WERI-Rb-1 (cell line): ENCODE measurements at regions not wholly inside any gene's neighbourhood (a gene's known extent, or its start where the extent isn't known, plus 50 kb on each side); places are given as distances from the start of the nearest gene placed in this dataset.
"Not testable (repeated sequence)": the region's sequence is repeated elsewhere in the genome, so short reads cannot be mapped to it uniquely, and the experiment has no call there.

Experiments
- DNase-seq: peaks from one replicate; pipeline ENCODE4 v3.0.0-alpha.2; 2020
- H3K27ac ChIP-seq: fragments of 250-450 bp; sonication (Bioruptor Pico); 2 replicates; pipeline ENCODE4 v1.5.1; 2020; ENCODE audit warnings: mild to moderate bottlenecking, moderate library complexity
- H3K27me3 ChIP-seq: fragments of 250-450 bp; sonication (Bioruptor Pico); 2 replicates; pipeline ENCODE4 v1.5.1; 2021; ENCODE audit warnings: mild to moderate bottlenecking, low read depth, moderate library complexity; ENCODE audit not compliant: insufficient read depth, severe bottlenecking
- H3K36me3 ChIP-seq: fragments of 250-450 bp; sonication (Bioruptor Pico); 2 replicates; pipeline ENCODE4 v1.5.1; 2020; ENCODE audit warnings: mild to moderate bottlenecking, moderate library complexity
- H3K4me3 ChIP-seq: 2 replicates; pipeline ENCODE4 v1.5.1; 2011; ENCODE audit warnings: low read depth, mild to moderate bottlenecking, control low read depth, low read length
- H3K9me3 ChIP-seq: fragments of 250-450 bp; sonication (Bioruptor Pico); 2 replicates; pipeline ENCODE4 v1.5.1; 2021; ENCODE audit warnings: mild to moderate bottlenecking, moderate library complexity; ENCODE audit not compliant: severe bottlenecking
- CTCF ChIP-seq: IDR thresholded peaks from 2 replicates; pipeline ENCODE4 v1.5.1; 2011; ENCODE audit warnings: low read depth, mild to moderate bottlenecking, control low read depth, inconsistent platforms, low read length

- not testable (repeated sequence) for H3K27ac ChIP-seq, H3K9me3 ChIP-seq
These were observed 49.9 kb upstream of the MSMB start for GRCh38 chr10:46095943-46096342.

GRCh38 chr10:46096446-46096845 is 50.4 kb upstream of the MSMB start:
- TF ChIP-seq CTCF: no peak
- Histone ChIP-seq H3K4me3 (no peak overlapping the region), H3K9me3 (no peaks in the 10 kb centered on the region), H3K36me3 (no peaks in the 10 kb centered on the region), H3K27me3 (no peaks in the 10 kb centered on the region), H3K27ac (no peak overlapping the region)
- DNase-seq: no peak

More at GRCh38 chr10:46095943-46096342, 49.9 kb upstream of the MSMB start:
- DNase-seq, H3K36me3 ChIP-seq, H3K4me3 ChIP-seq, H3K27me3 ChIP-seq: not testable (repeated sequence)

GRCh38 chr10:46096909-46097575 is 51.0 kb upstream of the MSMB start:
- Histone ChIP-seq H3K9me3 (no peaks in the 10 kb centered on the region), H3K27ac (no peak overlapping the region), H3K4me3 (no peak overlapping the region), H3K27me3 (no peaks in the 10 kb centered on the region), H3K36me3 (no peaks in the 10 kb centered on the region)
- DNase-seq: peak; percentile 47
- no peak for TF ChIP-seq CTCF

GRCh38 chr10:46097576-46098317 is 51.7 kb upstream of the MSMB start:
- Histone ChIP-seq H3K4me3 (no peak overlapping the region), H3K36me3 (no peaks in the 10 kb centered on the region), H3K27me3 (no peaks in the 10 kb centered on the region), H3K9me3 (no peaks in the 10 kb centered on the region), H3K27ac (no peak overlapping the region)
- DNase-seq: no peak
- no peak for TF ChIP-seq CTCF

GRCh38 chr10:46098386-46098785 is 52.3 kb upstream of the MSMB start:
- DNase-seq: peak; percentile 16
- no peak overlapping the region for H3K27ac ChIP-seq
- peak; percentile 29 for TF ChIP-seq CTCF

GRCh38 chr10:46098925-46099324 is 52.9 kb upstream of the MSMB start:
- not testable (repeated sequence) for H3K27ac ChIP-seq, H3K36me3 ChIP-seq, H3K9me3 ChIP-seq, H3K4me3 ChIP-seq, H3K27me3 ChIP-seq, DNase-seq

More at GRCh38 chr10:46098386-46098785, 52.3 kb upstream of the MSMB start:
- Histone ChIP-seq H3K4me3 (no peak overlapping the region), H3K36me3 (no peaks in the 10 kb centered on the region), H3K9me3 (no peaks in the 10 kb centered on the region), H3K27me3 (no peaks in the 10 kb centered on the region)
